ENCODE measurements at regions not wholly inside any gene's neighbourhood (a gene's known extent, or its start where the extent isn't known, plus 50 kb on each side); places are given as distances from the start of the nearest gene placed in this dataset.

GRCh38 chr2:4553241-4553640 is 849.9 kb downstream of the DCDC2C start:
- Histone ChIP-seq H3K4me2 (no peak overlapping the region), H3K4me3 (no peak overlapping the region), H3K27ac (no peak overlapping the region), H3K9me3 (peaks cover 12% of the 10 kb centered on the region; the same call in 2 of the 3 replicates), H3K4me1 (no peaks in the 10 kb centered on the region)
- TF ChIP-seq ZSCAN20 (CRISPR knock-in tag; IDR thresholded peaks at IDR 0.05) (no peak), ZNF302 (CRISPR knock-in tag; IDR thresholded peaks at IDR 0.05) (no peak), CBX2 (IDR thresholded peaks at IDR 0.05; ENCODE audit: borderline replicate concordance, low read depth) (no peak)
- ChIA-PET CTCF (no interaction called here), POLR2A (no interaction called here)
- FAIRE-seq (no peak), DNase-seq (ENCODE audit: low read depth in 1 of 2, low spot score in 1 of 2) (no peak), ATAC-seq (no peak)
- WGBS (ENCODE audit: missing lambda C conversion rate) = 40% methylated on average over 16 of the region's 16 CpGs

GRCh38 chr2:4556135-4556896 is 852.9 kb downstream of the DCDC2C start:
- DNase-seq (ENCODE audit: low read depth in 1 of 2, low spot score in 1 of 2) (no peak), FAIRE-seq (no peak), ATAC-seq (no peak)
- no peak overlapping the region for H3K4me2 ChIP-seq
- H3K9me3 ChIP-seq = peaks cover 18% of the 10 kb centered on the region; the same call in 2 of the 3 replicates
- no peak overlapping the region for H3K4me3 ChIP-seq
- CTCF ChIA-PET = no interaction called here
- TF ChIP-seq ELK1 (IDR thresholded peaks at IDR 0.05; ENCODE audit: low read depth, low read length) = no peak
- TF ChIP-seq CEBPB (IDR thresholded peaks at IDR 0.05) = no peak
- TF ChIP-seq MYC (IDR thresholded peaks at IDR 0.05; ENCODE audit: borderline replicate concordance, low read length) = no peak
- TF ChIP-seq BCL3 (IDR thresholded peaks at IDR 0.05) = no peak
- no peak for TF ChIP-seq SMC3 (IDR thresholded peaks at IDR 0.05)
- no peaks in the 10 kb centered on the region for H3K4me1 ChIP-seq
- no peak overlapping the region for H3K27ac ChIP-seq
- 14% methylated on average over 9 of the region's 9 CpGs for WGBS (ENCODE audit: missing lambda C conversion rate)
- POLR2A ChIA-PET = no interaction called here

- FAIRE-seq = no peak
- H3K4me3 ChIP-seq = no peak overlapping the region
- TF ChIP-seq MAFK (IDR thresholded peaks at IDR 0.05; ENCODE audit: partially characterized antibody) (no peak), CTCF (IDR thresholded peaks at IDR 0.05) (no peak), TP53 (CRISPR knock-in tag; IDR thresholded peaks at IDR 0.05) (no peak), USF2 (IDR thresholded peaks at IDR 0.05) (no peak), EP300 (IDR thresholded peaks at IDR 0.05) (no peak), HMGXB4 (CRISPR knock-in tag; IDR thresholded peaks at IDR 0.05; ENCODE audit: borderline replicate concordance) (no peak), E2F6 (IDR thresholded peaks at IDR 0.05; ENCODE audit: borderline replicate concordance, low read depth) (no peak), EHF (CRISPR knock-in tag; IDR thresholded peaks at IDR 0.05) (no peak), FOSB (CRISPR knock-in tag; IDR thresholded peaks at IDR 0.05) (no peak), ELK1 (IDR thresholded peaks at IDR 0.05; ENCODE audit: low read depth, low read length) (no peak), BCL3 (IDR thresholded peaks at IDR 0.05) (no peak), MAX (IDR thresholded peaks at IDR 0.05) (no peak), CHD4 (IDR thresholded peaks at IDR 0.05; ENCODE audit: borderline replicate concordance) (no peak), PBX3 (IDR thresholded peaks at IDR 0.05) (no peak), NR3C1 (IDR thresholded peaks at IDR 0.05) (no peak)
Observed at GRCh38 chr2:4561196-4561595, 857.8 kb downstream of the DCDC2C start.

More at GRCh38 chr2:4561196-4561595, 857.8 kb downstream of the DCDC2C start:
- POLR2A ChIA-PET = no interaction called here
- H3K4me2 ChIP-seq = no peak overlapping the region
- no peak for ATAC-seq
- CTCF ChIA-PET = no interaction called here
- peaks cover 6% of the 10 kb centered on the region; the same call in 2 of the 3 replicates for H3K9me3 ChIP-seq
- DNase-seq (ENCODE audit: low read depth in 1 of 2, low spot score in 1 of 2) = no peak
- H3K4me1 ChIP-seq = no peaks in the 10 kb centered on the region
- H3K27ac ChIP-seq = no peak overlapping the region
